GM18508 (cell line): ENCODE measurements at regions not wholly inside any gene's neighbourhood (a gene's known extent, or its start where the extent isn't known, plus 50 kb on each side); places are given as distances from the start of the nearest gene placed in this dataset.
"Not testable (repeated sequence)": the region's sequence is repeated elsewhere in the genome, so short reads cannot be mapped to it uniquely, and the experiment has no call there.

Source experiments
- ATAC-seq: cut with Tn5 transposase; IDR thresholded peaks from one replicate; pipeline ENCODE4 v1.9.1; 2021; ENCODE audit warnings: moderate number of reproducible peaks; ENCODE audit not compliant: insufficient read depth, unreplicated experiment

DNA sequence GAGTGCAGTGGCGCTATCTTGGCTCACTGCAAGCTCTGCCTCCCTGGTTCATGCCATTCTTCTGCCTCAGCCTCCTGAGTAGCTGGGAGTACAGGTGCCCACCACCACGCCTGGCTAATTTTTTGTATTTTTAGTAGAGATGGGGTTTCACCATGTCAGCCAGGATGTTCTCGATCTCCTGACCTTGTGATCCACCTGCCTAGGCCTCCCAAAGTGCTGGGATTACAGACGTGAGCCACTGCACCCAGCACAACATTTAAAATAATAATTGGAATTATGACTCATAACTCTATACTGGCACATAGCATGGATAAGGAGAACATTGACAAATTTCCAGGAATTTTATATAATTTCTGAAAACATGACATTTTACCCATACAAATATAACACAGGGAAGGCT, 54.2 kb downstream of the DBET start:
- not testable (repeated sequence) for ATAC-seq

DNA sequence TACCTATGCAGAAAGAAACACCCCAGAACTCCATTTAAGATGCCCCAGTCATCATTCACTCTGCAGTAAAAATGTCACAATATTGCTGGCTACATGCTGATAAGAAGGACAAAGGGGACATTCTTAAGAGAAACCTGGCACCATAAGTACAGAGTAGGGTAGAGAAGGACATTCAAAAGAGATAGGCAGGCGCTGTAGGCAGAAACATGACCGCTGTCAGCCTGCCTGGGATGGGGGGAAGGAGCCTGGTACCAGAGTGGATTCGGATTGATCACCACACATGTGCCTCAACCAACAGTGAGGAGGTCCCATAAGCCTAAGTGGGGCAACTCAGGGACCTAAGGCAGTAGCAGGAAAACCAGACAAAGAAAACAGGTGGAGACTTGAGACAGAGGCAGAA, 54.1 kb upstream of the DUX4 start:
- not testable (repeated sequence) for ATAC-seq

DNA sequence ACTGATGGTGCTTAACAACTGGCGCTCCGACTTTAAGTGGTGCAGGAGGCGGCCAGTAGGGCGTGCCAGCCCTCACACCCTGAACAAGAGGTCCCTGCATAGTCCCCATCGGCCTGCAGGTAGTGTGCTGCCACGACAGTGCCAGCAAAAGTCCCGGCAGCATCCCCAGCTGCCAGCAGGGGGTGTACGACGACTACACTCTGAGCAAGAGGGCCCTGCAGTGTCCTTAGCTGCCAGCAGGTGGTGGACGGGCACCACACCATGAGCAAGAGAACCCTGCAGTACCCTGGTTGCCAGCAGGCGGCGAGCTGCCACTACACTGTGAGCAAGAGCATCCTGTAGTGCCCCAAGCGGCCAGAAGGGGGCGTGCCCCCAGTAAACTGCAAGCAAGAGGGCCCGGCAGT, 53.5 kb upstream of the DUX4 start:
- peak; percentile 67 for ATAC-seq

DNA sequence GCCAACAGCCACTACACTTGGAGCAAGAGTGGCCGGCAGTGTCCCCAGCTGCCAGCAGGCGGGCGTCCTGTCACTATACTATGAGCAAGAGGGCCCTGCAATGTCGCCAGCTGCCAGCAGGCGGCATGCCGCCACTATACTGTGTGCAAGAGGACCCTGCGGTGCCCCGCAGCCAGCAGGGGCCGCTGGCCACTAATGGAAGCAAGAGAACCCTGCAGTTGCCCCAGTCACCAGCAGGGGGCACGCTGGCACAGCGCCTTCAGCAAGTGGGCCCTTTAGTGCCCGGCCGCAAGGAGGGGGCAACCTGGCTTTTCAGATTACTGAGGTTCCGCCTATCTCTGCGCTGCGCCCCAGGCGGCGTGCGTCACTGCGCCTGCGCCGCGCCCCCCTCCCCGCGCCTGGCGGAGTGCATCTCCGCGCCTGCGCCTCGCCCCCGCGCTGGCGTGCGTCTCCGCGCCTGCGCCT, 53.0 kb upstream of the DUX4 start:
- not testable (repeated sequence) for ATAC-seq

DNA sequence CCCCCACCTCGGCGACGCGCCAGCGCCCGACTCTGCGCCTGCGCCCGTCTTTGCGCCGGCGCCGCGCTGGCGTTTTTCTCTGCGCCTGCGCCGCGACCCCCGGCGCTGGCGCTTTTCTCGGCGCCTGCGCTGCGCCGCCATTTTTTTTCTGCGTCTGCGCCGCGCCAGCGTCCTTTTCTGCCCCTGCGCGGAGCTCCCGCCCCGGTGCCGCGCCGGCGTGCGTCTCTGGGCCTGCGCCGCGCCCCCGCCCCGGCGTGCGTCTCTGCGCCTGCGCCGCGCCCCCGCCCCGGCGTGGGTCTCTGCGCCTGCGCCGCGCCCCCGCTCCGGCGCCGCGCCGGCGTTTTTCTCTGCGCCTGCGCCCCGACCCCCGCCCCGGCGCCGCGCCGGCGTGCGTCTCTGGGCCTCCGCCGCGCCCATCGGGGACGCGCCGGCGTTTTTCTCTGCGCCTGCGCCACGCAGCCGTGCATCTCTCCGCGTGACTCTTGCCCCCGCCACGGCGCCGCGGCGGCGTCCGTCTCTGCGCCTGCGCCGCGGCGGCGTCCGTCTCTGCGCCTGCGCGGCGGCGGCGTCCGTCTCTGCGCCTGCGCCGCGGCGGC, 52.4 kb upstream of the DUX4 start:
- not testable (repeated sequence) for ATAC-seq

DNA sequence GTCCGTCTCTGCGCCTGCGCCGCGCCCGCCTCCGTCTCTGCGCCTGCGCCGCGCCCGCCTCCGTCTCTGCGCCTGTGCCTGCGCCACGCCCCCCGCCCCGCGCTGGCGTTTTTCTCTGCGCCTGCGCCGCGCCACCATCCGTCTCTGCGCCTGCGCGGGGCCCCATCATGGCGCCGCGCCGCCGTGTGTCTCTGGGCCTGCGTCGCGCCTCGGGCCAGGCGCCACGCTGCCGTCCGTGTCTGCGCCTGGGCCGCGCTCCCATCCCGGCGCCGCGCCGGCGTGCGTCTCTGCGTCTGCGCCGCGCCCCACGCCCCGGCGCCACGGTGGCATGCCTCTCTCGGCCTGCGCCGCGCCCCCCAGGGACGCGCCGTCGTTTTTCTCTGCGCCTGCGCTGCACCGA, 51.8 kb upstream of the DUX4 start:
- no peak for ATAC-seq

DNA sequence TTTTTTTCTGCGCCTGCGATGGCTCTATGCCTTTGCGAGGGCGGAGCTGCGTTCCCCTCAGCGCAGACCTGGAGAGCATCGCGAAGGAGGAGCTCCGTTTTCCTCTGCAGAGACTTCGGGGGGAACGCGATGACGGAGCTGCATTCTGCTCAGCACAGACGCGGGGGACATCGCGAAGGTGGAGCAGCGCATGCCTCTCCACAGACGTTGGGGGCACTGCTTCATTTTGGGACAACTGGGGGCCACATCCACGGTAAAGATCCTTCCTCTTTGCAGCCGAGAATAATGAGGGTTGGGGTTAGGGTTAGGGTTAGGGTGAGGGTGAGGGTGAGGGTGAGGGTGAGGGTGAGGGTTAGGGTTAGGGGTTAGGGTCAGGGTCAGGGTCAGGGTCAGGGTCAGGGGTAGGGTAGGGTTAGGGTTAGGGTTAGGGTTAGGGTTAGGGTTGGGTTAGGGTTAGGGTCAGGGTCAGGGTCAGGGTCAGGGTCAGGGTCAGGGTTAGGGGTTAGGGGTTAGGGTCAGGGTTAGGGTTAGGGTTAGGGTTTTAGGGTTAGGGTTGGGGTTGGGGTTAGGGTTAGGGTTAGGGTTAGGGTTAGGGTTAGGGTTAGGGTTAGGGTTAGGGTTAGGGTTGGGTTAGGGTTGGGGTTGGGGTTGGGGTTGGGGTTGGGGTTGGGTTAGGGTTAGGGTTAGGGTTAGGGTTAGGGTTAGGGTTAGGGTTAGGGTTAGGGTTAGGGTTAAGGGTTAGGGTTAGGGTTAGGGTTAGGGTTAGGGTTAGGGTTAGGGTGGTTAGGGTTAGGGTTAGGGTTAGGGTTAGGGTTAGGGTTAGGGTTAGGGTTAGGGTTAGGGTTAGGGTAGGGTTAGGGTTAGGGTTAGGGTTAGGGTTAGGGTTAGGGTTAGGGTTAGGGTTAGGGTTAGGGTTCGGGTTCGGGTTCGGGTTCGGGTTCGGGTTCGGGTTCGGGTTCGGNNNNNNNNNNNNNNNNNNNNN, 51.1 kb upstream of the DUX4 start:
- ATAC-seq, result not testable (repeated sequence)
